CD4-positive, alpha-beta T cell treated with Interleukin-2 at 100 ng/mL for 4 hours (primary cell): ENCODE measurements at regions not wholly inside any gene's neighbourhood (a gene's known extent, or its start where the extent isn't known, plus 50 kb on each side); places are given as distances from the start of the nearest gene placed in this dataset.

Experiments used
- DNase-seq: peaks from one replicate; pipeline ENCODE4 v3.0.0-alpha.2; 2020; ENCODE audit warnings: low spot score

DNA sequence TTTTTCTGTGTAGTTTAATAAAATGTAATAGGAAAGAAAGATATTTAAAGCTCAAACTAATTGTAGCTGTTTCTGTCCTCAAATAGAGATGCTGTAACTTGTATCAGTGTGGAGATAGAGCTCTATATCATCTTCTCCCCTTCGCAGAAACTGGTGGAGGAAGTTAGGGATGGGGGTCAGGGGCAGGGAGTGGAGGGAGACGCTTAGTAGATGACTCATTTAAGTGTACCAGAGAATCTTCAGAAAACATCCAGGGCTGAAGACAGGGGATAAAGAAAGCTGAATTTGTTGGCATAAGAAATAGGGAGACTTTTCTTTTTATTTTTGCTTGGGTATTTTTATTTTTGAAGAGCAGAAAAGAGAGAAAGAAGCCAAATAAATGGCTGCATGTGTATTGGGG lies 282.6 kb upstream of the DPYD start:
- no peak for DNase-seq

DNA sequence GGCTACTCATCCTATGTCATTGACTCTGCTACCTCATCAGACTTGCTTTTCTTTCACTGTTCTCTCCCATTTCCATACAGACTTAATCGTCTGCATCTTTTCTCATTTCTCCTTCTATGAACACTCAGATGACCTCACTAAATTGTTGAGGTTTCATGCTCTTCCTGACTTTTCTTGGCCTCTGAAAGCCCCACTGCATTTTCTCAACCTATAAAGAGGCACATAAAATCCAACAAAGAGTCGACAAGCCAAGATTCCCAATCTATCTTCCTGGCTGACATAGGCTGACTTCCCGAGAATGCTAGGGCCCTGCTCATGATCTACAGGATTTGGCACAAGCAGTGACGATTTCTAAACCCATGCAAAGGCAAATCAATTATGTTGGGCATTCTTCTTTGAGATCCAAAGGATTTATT lies 280.8 kb upstream of the DPYD start:
- DNase-seq = no peak

DNA sequence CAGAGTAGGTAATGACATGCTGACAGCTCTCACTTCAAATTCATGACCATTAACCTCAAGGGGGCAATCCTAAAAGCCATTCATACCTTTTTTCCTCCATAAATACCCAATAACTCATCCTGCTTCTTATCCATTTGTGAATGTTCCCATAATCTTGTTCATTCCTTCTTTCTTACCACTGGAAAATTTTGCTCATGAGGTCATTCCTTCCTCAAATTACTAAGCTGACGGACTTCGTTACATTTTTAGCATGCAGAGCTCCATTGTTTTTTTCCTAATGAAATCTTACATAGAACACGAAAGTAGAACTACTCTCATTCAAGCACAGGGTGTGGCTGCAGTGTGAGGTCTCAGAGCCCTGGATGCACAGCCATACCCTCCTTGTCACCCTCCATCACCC lies 276.5 kb upstream of the DPYD start:
- DNase-seq = no peak

DNA sequence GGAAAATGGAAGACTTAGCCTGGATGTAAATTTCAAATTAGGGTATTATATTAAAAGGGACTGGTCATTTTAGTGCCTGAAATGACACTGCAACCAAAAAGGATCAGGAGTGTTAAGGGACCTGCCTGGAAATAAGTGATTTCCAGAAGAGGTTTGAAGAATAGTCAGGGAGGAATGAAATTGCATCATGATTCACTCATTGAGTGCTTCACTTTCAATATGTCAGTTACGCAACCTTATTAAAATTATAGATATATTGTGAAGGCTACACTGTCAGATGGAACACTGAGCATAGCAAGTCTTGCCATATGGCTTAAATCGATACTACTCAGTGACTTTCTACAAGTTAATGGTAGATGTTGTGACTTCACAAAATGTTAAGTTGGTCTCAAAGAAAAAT lies 275.2 kb upstream of the DPYD start:
- no peak for DNase-seq

DNA sequence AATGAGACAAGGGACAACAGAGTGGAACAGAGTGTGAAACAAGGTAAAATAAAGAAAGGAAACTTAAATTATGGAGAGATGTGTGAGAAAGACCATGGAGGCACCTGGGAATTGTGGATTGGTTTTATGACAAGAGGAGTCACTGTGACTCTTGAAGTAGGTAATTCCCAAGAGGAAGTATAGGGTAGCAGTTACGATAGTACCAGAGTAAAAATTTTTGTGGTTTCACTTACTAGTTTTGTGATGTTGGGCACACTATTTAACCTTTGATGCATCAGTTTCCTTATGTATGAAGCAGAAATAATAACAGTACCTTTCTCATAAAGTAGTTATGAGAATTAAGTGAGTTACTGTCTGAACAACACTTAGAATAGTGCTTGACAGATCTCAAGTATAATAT lies 267.9 kb upstream of the DPYD start:
- DNase-seq = no peak

DNA sequence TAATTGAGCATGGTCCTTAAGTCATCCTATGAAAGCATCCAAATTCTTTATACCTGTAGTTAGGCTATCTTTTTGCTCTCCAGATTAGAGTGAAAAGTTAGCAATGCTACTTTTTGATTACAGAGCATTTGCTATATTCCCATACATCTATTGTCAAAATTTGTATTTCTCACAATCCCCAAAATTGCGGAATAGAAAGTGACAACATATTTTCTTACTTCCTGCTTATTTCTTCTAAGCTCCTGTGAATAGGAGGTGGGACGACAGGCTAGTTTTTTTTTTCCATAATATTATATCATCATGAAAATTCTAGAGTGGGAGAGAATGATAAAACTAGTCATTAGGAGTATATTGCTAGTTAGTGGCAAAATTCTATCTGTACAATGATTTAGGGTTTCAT lies 264.0 kb upstream of the DPYD start:
- DNase-seq = no peak

DNA sequence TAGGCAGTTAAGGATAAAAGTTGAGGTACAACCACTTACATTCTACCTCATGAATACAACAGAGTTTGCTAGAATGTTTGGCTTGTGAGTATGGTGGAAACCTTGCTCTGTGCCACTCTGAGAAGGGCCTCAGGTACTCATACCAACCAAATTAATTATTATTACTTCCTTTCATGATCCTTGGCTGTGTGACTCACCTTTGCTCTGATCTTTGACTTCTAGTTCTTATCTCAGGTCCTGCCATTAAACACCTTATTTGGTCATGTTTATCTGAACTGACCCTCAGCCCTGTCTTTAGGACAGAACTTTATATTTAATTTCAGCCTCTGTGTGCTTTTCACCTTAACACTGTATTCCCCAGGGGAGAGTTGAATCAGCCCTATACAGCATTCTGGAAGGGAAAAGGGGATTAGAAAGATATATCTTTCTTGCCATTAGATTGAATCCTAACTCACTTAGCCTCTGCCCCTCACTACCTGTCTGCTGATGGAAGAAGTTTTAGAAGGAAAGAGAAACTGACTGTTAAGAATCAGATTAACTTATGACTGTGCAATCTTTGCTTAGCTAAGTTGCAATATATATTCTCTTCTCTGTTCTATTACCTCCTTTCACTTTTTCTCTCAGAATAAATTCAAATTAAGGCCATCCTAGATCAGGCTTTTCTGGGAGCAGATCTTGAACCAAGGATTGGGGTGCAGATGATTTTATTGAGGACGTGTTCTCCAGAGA lies 260.4 kb upstream of the DPYD start:
- DNase-seq = no peak

DNA sequence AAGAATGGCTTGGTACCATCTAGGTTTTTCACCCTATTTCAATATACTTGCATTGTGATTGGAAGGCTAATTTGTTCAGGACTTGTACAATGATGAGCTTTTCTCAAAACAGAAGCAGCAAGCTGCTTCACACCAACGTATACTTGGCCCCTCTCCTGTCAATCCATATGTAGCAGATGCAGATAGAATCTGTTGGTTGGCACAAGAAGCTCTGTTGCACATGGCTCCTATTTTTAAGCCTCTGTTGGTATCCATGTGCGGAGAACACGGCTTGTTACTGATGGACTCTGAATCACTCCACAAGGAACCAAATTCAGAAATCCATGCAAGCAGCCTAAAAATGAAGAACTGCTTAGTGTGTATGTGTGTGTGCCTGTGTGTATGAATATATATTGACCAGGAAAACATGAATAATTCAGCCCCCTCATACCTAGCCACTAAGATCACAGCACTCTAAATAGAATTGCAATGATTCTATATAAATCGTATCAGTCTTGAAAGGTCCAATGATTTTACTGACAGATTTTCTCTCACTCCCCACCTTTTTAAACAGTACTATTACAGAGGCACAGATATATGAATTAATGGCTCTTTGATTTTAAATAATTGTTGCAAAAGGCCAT lies 258.4 kb upstream of the DPYD start:
- DNase-seq = no peak

DNA sequence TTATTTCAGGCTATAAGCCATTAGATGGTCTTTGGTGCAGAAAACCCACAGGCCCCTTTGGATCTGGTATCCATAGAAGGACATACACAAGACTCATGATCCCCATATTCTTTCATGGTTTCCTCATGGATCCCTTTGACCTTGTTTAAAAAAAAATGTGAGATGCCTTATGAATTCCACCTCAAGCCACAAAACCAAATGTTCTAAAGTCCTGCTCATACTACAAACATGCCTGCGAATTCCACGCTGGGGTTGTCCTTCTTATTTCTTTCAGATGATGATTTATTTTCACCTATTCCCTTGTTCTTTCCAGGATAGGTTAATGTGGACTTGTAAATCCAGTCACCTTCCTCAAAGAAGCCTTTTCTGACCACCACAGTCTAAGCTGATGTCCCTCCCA lies 256.9 kb upstream of the DPYD start:
- DNase-seq = no peak

DNA sequence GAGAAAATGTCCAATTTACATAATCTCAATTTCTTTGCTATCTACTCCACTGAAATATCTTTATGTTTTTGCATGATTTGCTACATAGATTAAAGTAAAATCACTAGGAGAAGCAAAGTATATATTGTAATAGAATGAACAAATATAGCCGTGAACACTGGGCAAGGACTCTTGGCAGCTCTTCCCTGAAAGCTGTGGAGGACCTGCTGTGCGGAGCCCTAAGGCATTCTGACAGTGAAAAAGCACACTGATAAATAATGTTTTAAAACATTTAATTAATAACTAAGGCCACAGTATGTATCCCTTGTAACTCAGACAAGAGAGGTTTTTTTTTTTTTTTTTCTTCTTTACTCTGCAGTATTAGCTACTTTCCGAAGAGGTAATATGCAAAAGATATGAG lies 256.1 kb upstream of the DPYD start:
- no peak for DNase-seq

DNA sequence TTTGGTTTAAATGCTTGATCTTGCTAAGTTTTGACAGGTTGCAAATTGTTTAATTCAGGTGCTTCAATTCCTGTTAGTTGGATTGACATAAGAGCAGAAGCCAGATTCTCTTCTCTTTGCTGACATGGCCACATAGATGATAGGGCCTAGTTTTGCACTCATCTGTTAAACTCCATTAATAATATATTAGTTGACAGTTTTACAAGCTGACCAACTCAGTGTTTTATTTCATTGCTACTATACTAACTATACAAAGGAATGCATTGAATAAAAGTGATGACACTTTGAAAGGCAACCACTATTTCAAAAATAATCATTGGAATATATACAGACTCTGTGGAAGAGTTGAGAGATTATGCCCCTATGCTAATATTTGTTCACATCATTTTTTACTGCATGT lies 255.6 kb upstream of the DPYD start:
- DNase-seq = no peak

DNA sequence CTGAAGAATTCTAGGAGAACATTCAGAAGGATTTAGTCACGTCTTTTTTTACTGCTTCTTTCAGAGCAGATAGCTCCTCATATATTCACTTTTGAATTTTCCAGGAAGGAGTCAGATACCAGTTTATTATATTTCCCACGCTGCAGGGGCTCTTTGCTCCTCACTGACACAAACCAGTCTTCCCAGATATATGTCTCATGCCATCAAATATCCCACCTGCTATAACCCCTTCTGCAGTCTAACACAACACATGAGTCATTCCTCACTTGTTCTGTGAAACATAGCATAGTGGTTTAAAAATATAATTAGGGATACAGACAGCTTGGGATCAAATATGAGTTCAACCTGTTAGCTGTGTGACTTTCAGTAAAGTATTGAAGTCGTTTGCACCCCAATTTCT lies 251.7 kb upstream of the DPYD start:
- DNase-seq = no peak

DNA sequence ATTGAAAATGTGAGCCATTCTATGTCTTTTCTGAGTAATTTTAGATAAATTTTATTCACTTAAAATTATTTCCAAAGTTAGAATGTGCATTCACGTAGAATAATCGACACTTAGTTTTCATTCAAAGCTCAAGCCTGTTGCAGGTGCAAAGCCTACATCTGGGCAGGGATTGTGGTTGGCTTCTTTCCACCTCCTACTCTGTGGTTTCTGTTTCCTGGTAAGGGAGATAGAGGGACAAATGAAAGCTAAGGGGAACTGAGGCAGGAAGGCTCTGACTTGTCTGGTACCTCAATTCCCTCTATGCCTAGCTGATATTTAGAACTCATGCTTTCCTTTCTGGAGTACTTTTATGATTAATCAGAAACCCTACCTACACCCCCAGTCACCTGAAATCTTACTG lies 251.2 kb upstream of the DPYD start:
- DNase-seq = no peak

DNA sequence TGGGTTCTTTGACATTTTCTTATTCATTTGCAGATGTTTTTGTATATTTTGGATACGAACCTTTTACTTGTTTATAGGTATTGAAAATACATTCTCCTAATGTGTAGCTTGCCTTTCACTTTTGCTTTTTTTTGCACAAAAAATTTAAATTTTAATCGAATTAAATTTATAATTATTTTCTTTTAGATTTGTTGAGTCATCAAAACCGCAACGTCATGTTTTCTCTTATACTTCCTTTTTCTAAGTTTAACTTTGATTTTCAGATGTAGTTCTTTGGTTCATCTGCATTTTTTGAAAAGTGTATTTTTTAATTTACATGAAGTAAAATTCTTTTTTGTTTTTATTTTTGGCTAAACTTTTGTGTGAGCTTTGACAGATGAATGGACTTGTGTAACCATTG lies 243.7 kb upstream of the DPYD start:
- no peak for DNase-seq

DNA sequence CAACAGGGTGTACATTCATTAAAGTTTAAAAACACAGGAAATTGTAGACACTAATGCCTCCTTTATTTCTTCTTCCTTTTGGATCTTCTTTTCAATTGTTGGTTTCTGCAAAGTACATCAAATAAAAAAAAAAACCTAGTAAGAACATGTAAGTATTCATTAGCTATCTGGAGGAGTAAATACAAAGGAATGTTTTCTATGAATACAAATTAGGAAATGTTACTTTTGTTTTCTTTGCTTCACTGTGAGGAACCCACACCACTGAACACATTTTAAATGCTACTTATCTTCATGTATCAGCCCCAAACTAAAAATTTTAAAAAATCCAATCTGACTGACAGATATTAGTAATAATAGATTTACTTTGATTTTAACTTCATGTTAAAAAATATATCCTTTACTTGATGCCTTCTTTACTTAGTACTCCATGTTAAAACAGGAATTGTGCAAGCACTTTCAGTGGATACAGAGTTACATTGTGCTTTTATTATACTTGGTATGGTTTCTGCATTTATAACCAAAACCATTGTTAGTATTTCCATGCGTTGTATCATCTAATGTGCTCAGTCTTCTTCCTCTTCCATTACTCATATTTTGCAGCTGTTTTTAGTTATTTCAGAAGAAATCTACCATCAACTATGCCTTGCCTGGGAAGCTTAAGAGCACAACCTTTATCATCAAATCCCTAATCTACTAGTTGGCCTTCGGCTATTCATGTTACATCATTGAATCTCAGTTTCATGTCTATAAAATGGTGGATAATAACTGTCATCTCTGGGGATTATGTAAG lies 236.9 kb upstream of the DPYD start:
- no peak for DNase-seq

DNA sequence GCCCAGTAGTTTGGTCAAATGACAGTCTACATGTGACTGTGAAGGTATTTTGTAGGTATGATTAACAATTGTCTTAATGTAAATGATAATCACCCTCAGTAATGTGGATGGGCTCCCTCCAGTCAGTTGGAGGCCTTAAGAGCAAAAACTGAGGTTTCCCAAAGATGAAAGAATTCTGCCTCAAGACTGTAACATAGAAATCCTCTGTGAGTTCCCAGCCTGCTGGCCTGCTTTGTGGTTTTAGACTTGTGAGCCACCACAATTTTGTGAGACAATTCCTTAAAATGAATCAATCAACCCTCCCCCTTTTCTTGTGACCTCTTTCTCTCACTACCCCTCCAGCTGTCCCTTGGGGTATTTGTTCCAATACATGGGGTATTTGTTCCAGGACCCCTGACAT lies 226.4 kb upstream of the DPYD start:
- DNase-seq = no peak

DNA sequence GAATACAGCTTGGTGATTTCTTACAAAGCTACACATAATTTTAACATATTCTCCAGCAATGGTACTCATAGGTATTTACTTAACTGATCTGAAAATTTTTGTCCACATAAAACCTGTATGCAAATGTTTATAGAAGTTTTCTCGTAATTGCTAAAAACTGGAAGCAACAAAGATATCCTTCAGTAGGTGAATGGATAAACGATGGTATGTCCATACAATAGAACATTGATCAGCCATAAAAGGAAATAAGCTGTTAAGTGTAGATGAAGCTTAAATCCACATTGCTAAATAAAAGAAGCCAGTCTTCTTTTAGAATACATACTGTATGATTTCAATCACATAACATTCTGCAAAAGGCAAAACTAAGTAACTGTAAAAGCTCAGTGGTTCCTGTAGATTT lies 224.8 kb upstream of the DPYD start:
- DNase-seq = no peak

DNA sequence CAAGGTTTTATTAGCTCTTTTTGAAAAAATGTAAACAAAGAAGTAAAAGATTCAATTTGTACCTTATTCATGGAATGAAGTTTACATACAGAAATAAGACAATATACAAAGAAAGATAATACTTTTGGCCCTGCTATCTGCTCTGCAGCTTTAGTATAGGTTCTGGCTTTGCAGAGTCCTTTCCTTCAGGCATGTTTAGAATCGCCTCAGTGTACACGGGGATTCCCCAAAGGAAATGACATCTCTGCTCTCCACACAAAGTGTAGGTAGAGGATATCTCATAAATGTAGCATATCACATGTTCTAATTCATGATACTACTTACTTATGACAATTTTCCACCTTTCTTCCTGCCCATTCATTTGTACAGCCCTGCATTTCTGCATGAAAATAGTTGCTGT lies 222.6 kb upstream of the DPYD start:
- no peak for DNase-seq

DNA sequence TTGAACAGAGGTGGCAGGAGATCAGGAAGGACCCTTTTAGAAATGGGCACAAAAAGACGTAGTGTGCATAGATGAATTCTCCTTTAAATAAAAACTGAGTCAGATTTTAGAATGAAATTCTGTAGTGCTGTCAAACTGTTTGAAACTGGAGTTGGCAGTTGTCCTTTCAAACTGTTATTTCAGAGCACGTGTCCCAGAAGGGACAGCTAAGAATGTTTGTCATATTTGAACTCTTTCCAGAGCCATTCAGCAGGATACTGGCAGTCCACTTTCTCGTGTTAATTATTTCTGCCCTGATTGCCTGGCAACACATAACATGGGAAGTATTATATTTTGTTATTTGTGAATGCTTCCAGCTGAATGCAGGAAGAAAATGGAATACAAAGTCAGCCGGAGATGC lies 212.3 kb upstream of the DPYD start:
- no peak for DNase-seq

DNA sequence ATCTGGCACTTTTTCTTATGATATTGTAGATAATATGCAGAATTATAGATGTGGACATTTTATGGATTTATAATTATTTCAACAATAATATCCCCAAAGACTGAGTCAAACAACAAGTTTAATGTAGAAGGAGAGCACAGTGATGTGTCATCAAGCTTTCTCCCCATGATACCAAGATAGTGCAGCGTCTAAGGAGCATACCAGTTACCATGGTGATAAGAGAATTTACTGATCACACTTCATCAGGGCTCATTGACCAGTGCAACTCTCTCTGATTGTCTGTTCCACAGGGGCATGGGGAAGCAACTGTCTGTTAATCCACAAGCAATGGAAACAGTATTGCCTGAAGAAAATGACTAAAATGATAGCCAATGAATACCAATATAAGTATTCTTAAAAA lies 209.6 kb upstream of the DPYD start:
- no peak for DNase-seq

DNA sequence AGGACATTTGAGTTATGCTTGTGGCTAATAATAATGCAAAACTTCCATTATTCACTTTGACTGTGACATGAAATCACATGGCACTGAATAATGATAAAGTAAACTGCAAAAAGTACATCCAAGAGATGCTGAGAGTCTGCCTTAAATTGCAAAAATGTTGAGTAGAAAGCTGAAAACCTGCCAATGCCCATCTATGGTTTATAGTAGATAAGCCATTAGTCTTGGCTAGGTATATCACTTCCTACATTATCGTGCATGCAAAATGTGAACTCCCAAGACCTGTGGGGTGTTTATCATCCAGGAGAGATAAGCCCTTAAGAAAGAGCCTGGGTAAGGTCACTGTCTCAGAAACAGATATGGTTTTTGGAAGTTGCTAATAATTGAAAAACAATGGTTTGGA lies 208.7 kb upstream of the DPYD start:
- no peak for DNase-seq

DNA sequence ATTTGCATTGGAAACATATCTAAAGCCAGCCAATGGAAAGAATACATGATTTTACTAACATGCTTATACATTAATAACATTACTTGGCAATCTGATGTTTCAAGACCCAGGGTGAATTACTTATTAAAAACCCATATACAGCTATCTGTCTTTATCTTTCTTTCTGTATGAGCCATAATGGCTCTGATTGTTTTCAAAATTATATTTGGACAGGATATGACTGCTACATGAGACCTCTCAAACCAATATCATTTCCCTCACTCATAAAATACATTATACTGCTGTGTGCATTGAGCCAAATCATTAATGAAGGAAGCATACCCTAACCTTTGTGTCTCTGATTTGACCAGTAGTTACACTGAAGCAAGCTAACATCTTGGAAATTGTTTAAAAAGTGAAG lies 205.9 kb upstream of the DPYD start:
- no peak for DNase-seq

DNA sequence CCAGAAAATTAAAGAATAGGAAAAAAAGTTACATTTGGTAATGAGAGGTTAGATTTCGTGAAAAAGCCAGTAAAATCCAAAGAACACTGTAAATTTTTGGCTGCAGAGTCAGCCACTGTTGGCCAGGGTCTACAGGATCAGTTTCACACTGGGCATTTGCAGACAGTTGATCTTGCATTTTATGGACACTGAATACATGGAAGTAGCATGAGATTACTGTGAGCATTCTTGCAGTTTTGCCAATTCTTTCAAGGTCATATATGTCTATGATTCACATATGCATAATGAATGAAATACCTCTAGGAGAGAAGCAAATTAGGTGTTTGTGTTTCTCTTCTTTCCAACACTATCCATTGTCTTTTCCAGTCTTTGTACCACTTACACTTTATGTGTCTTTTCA lies 200.8 kb upstream of the DPYD start:
- DNase-seq = no peak

DNA sequence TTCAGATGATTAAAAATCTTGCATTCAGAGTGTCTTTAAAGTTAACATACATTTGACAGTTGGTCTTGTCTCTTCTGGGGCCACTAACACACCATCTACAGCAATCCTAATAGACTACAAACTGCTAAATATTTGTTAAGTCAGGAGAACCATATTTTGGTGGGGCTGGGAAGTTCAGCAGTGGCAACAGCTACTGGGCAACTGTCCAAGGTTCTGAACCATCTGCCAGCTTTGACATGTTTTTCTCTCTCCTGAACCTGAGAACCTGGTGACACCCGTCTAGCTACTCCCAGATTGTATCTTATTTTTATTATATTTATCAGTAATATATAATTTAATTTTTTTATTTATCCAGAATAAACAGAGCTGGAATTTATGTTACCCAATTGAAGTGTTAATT lies 199.0 kb upstream of the DPYD start:
- DNase-seq = no peak
